Neural cell (in vitro differentiated cells): ENCODE measurements at regions not wholly inside any gene's neighbourhood (a gene's known extent, or its start where the extent isn't known, plus 50 kb on each side); places are given as distances from the start of the nearest gene placed in this dataset.

Experiments
- H2AFZ ChIP-seq: fragments of 200-600, 300-800 bp; sonication (generic), shearing (Covaris generic); 2 replicates; pipeline ENCODE4 v1.6.0; 2014; ENCODE audit warnings: low read depth, mild to moderate bottlenecking, antibody characterized with exemption, low read length, moderate library complexity
- H3F3A ChIP-seq: fragments of 200-600 bp; shearing (Covaris generic); 2 replicates; pipeline ENCODE4 v1.6.1; 2016; ENCODE audit warnings: mild to moderate bottlenecking, moderate library complexity, mixed read lengths, antibody characterized with exemption, low read length; ENCODE audit not compliant: insufficient read depth, poor library complexity, severe bottlenecking
- H3K27ac ChIP-seq: fragments of 200-600, 300-800 bp; sonication (generic), shearing (Covaris generic); 2 replicates; pipeline ENCODE4 v1.5.1; 2014; ENCODE audit warnings: mild to moderate bottlenecking, low read length, moderate library complexity
- H3K27me3 ChIP-seq: fragments of 300-800, 200-600 bp; sonication (generic), shearing (Covaris generic); 2 replicates; pipeline ENCODE4 v1.6.0; 2014; ENCODE audit warnings: mild to moderate bottlenecking, low read depth, low read length, moderate library complexity; ENCODE audit not compliant: insufficient read depth
- H3K36me3 ChIP-seq: fragments of 300-800, 200-600 bp; sonication (generic), shearing (Covaris generic); 2 replicates; pipeline ENCODE4 v1.5.1; 2014; ENCODE audit warnings: mild to moderate bottlenecking, antibody characterized with exemption, low read length, moderate library complexity; ENCODE audit not compliant: insufficient read depth
- H3K4me2 ChIP-seq: fragments of 300-800, 200-600 bp; sonication (generic), shearing (Covaris generic); 2 replicates; pipeline ENCODE4 v1.6.0; 2014; ENCODE audit warnings: mild to moderate bottlenecking, low read length
- H3K4me3 ChIP-seq: fragments of 300-800, 200-600 bp; sonication (generic), shearing (Covaris generic); 2 replicates; pipeline ENCODE4 v1.5.1; 2014; ENCODE audit warnings: mild to moderate bottlenecking, low read length, moderate library complexity
- H3K79me2 ChIP-seq: fragments of 200-600 bp; shearing (Covaris generic); replicated peaks from 2 replicates; pipeline ENCODE4 v1.6.0; 2014; ENCODE audit warnings: mild to moderate bottlenecking, low read length, moderate library complexity; ENCODE audit not compliant: insufficient read depth
- H3K9ac ChIP-seq: fragments of 300-800, 200-600 bp; sonication (generic), shearing (Covaris generic); 2 replicates; pipeline ENCODE4 v1.6.1; 2016; ENCODE audit warnings: mild to moderate bottlenecking, low read length, mixed read lengths
- H3K9me2 ChIP-seq: fragments of 200-600 bp; shearing (Covaris generic); 2 replicates; pipeline ENCODE4 v1.6.1; 2016; ENCODE audit warnings: mild to moderate bottlenecking, low read length, mixed read lengths; ENCODE audit not compliant: insufficient read depth
- H3K9me3 ChIP-seq: fragments of 200-600, 300-800 bp; sonication (generic), shearing (Covaris generic); 2 replicates; pipeline ENCODE4 v1.6.1; 2016; ENCODE audit warnings: mild to moderate bottlenecking, mixed run types, low read length, moderate library complexity, mixed read lengths
- H4K20me1 ChIP-seq: fragments of 200-600 bp; shearing (Covaris generic); 2 replicates; pipeline ENCODE4 v1.6.1; 2016; ENCODE audit warnings: mild to moderate bottlenecking, mixed run types; ENCODE audit not compliant: insufficient read depth
- EP300 ChIP-seq: fragments of 450-650 bp; conservative IDR thresholded peaks from 2 replicates; pipeline ENCODE4 v1.6.1; 2014; ENCODE audit warnings: antibody characterized with exemption, mild to moderate bottlenecking, moderate library complexity; ENCODE audit not compliant: poor library complexity, severe bottlenecking
- EZH2 ChIP-seq: fragments of 200-600, 300-800 bp; shearing (Covaris generic), sonication (generic); IDR thresholded peaks from 2 replicates; pipeline ENCODE4 v1.6.1; 2014; ENCODE audit warnings: antibody characterized with exemption, low read length, borderline replicate concordance, mild to moderate bottlenecking; ENCODE audit not compliant: insufficient read depth, poor library complexity, severe bottlenecking
- MXI1 ChIP-seq: fragments of 450-650 bp; conservative IDR thresholded peaks from 2 replicates; pipeline ENCODE4 v1.6.1; 2014; ENCODE audit warnings: antibody characterized with exemption, mild to moderate bottlenecking; ENCODE audit not compliant: poor library complexity, severe bottlenecking
- POLR2AphosphoS5 ChIP-seq: IDR thresholded peaks from 2 replicates; pipeline ENCODE4 v1.6.1; 2012
- RAD21 ChIP-seq: fragments of 450-650 bp; conservative IDR thresholded peaks from 2 replicates; pipeline ENCODE4 v1.6.1; 2014; ENCODE audit warnings: antibody characterized with exemption, mild to moderate bottlenecking, moderate library complexity
- SMC3 ChIP-seq: fragments of 450-650 bp; conservative IDR thresholded peaks from 2 replicates; pipeline ENCODE4 v1.6.1; 2014; ENCODE audit warnings: antibody characterized with exemption, mild to moderate bottlenecking, moderate library complexity; ENCODE audit not compliant: poor library complexity
- TAF1 ChIP-seq: IDR thresholded peaks from 2 replicates; pipeline ENCODE4 v1.6.1; 2012; ENCODE audit warnings: low read depth
- TF ChIP-seq, protein P1 (sequence below): fragments of 450-650 bp; IDR thresholded peaks from 2 replicates; pipeline ENCODE4 v1.5.1; 2014; ENCODE audit warnings: antibody characterized with exemption, mild to moderate bottlenecking, moderate library complexity; ENCODE audit not compliant: poor library complexity, severe bottlenecking
- TF ChIP-seq, protein P2 (sequence below): IDR thresholded peaks from 2 replicates; pipeline ENCODE4 v1.6.1; 2012; ENCODE audit warnings: borderline replicate concordance

DNA sequence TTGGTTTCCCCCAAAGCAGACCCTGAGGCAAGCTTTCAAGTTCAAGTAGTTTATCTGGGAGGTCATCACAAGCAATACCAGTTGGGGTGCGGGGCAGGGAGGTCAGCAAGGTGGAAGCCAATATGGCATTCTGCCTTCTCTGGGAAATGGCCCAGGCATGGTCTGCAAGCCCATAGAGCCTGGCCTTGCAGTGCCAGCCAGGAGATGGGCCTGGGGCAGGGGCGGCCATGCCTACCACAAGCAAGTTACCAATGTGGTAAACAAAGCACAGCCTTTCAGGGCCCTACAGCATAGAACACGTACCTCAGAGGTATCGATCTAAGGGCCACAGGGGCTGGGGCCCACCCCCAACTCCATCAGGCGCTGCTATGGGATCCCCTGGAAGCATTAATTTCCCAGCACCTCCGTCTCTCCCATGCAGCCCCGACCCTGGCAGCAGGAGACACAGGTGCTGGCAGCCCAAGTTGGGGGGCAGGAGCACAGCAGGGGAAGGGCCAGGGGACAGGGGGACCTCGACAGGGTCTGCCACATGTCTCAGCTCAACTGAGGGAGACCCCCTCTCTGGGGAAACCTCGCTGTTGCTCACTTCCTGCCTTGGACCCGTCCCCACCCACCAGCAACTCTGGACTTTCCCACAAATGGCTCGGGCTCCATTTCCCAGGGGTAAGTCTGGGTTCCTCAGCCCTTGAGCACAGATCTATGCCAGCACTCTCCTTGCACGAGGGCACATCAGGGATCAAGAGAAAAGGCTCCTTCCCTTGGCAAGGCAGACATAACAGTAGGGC, 369.0 kb downstream of the PREX1 start:
- H2AFZ ChIP-seq = no peak overlapping the region
- H3K27ac ChIP-seq = peak overlapping the region; percentile 57
- no peaks in the 10 kb centered on the region for H3K79me2 ChIP-seq
- no peaks in the 10 kb centered on the region for H4K20me1 ChIP-seq
- no peaks in the 10 kb centered on the region for H3K36me3 ChIP-seq
- no peak overlapping the region for H3K4me2 ChIP-seq
- no peak overlapping the region for H3K4me3 ChIP-seq
- no peak overlapping the region for H3K9ac ChIP-seq
- TF ChIP-seq SMC3 = no peak
- TF ChIP-seq, protein P1, sequence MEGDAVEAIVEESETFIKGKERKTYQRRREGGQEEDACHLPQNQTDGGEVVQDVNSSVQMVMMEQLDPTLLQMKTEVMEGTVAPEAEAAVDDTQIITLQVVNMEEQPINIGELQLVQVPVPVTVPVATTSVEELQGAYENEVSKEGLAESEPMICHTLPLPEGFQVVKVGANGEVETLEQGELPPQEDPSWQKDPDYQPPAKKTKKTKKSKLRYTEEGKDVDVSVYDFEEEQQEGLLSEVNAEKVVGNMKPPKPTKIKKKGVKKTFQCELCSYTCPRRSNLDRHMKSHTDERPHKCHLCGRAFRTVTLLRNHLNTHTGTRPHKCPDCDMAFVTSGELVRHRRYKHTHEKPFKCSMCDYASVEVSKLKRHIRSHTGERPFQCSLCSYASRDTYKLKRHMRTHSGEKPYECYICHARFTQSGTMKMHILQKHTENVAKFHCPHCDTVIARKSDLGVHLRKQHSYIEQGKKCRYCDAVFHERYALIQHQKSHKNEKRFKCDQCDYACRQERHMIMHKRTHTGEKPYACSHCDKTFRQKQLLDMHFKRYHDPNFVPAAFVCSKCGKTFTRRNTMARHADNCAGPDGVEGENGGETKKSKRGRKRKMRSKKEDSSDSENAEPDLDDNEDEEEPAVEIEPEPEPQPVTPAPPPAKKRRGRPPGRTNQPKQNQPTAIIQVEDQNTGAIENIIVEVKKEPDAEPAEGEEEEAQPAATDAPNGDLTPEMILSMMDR = no peak
- TF ChIP-seq EP300 = no peak
- TF ChIP-seq EZH2 = no peak
- no peak for TF ChIP-seq TAF1
- H3K27me3 ChIP-seq = no peaks in the 10 kb centered on the region
- H3K9me3 ChIP-seq = no peaks in the 10 kb centered on the region
- no peaks in the 10 kb centered on the region for H3K9me2 ChIP-seq
- no peaks in the 10 kb centered on the region for H3F3A ChIP-seq

DNA sequence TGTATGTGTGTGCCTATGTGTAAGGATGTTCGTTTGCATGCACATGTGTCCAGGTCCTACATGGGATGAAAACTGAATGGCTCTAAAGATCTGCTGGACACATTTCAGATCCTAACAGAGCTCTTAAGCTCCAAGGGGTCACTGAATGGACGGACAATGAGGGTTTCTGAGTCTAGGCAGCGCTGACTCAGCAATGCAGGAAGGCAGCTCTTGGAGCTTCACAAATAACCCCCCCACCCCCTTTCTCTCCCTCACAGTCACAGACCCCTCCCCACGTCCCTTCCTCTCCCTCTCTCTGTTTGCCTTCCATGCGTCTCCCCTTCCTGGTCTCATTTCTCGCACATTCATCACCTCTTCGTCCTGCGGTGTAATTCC, 369.8 kb downstream of the PREX1 start:
- H3K9me3 ChIP-seq = no peaks in the 10 kb centered on the region
- no peaks in the 10 kb centered on the region for H3K9me2 ChIP-seq
- no peak overlapping the region for H3K27ac ChIP-seq
- no peak overlapping the region for H2AFZ ChIP-seq
- no peaks in the 10 kb centered on the region for H3K36me3 ChIP-seq
- H3K4me2 ChIP-seq = no peak overlapping the region
- no peaks in the 10 kb centered on the region for H3F3A ChIP-seq
- no peaks in the 10 kb centered on the region for H3K79me2 ChIP-seq
- no peaks in the 10 kb centered on the region for H4K20me1 ChIP-seq
- no peak overlapping the region for H3K9ac ChIP-seq
- no peaks in the 10 kb centered on the region for H3K27me3 ChIP-seq
- H3K4me3 ChIP-seq = no peak overlapping the region
- TF ChIP-seq TAF1 (no peak), RAD21 (no peak), MXI1 (no peak), POLR2AphosphoS5 (no peak), EZH2 (no peak), SMC3 (no peak), EP300 (no peak)
- TF ChIP-seq, protein P1 = no peak
- TF ChIP-seq, protein P2, sequence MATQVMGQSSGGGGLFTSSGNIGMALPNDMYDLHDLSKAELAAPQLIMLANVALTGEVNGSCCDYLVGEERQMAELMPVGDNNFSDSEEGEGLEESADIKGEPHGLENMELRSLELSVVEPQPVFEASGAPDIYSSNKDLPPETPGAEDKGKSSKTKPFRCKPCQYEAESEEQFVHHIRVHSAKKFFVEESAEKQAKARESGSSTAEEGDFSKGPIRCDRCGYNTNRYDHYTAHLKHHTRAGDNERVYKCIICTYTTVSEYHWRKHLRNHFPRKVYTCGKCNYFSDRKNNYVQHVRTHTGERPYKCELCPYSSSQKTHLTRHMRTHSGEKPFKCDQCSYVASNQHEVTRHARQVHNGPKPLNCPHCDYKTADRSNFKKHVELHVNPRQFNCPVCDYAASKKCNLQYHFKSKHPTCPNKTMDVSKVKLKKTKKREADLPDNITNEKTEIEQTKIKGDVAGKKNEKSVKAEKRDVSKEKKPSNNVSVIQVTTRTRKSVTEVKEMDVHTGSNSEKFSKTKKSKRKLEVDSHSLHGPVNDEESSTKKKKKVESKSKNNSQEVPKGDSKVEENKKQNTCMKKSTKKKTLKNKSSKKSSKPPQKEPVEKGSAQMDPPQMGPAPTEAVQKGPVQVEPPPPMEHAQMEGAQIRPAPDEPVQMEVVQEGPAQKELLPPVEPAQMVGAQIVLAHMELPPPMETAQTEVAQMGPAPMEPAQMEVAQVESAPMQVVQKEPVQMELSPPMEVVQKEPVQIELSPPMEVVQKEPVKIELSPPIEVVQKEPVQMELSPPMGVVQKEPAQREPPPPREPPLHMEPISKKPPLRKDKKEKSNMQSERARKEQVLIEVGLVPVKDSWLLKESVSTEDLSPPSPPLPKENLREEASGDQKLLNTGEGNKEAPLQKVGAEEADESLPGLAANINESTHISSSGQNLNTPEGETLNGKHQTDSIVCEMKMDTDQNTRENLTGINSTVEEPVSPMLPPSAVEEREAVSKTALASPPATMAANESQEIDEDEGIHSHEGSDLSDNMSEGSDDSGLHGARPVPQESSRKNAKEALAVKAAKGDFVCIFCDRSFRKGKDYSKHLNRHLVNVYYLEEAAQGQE = no peak
